NCI-H146 treated with DMSO at 0.1 percent for 48 hours (cell line): ENCODE measurements at regions not wholly inside any gene's neighbourhood (a gene's known extent, or its start where the extent isn't known, plus 50 kb on each side); places are given as distances from the start of the nearest gene placed in this dataset.

Experiments
- DNase-seq: peaks from one replicate; lab custom pipeline; 2025; ENCODE audit not compliant: unreplicated experiment; lab: John Stamatoyannopoulos, UW

- no peak for DNase-seq
These were observed 322.3 kb downstream of the KCNS3 start for GRCh38 chr2:18200771-18201170.

GRCh38 chr2:18198677-18199076 is 320.2 kb downstream of the KCNS3 start:
- no peak for DNase-seq

- DNase-seq, result no peak
These were observed 315.7 kb downstream of the KCNS3 start for GRCh38 chr2:18194161-18194560.

GRCh38 chr2:18186816-18187613 is 308.5 kb downstream of the KCNS3 start:
- no peak for DNase-seq

GRCh38 chr2:18182861-18183260 is 304.4 kb downstream of the KCNS3 start:
- no peak for DNase-seq

- DNase-seq, result no peak
These were observed 302.4 kb downstream of the KCNS3 start for GRCh38 chr2:18180912-18181311.

- no peak for DNase-seq
These were observed 301.7 kb downstream of the KCNS3 start for GRCh38 chr2:18180031-18180610.

- no peak for DNase-seq
These were observed 300.4 kb downstream of the KCNS3 start for GRCh38 chr2:18178736-18179349.

GRCh38 chr2:18176679-18177215 is 298.3 kb downstream of the KCNS3 start:
- DNase-seq, result no peak

GRCh38 chr2:18172607-18173006 is 294.1 kb downstream of the KCNS3 start:
- DNase-seq, result no peak

GRCh38 chr2:18171191-18172139 is 293.0 kb downstream of the KCNS3 start:
- DNase-seq, result no peak

GRCh38 chr2:18170642-18171041 is 292.2 kb downstream of the KCNS3 start:
- no peak for DNase-seq

- DNase-seq, result no peak
These were observed 291.4 kb downstream of the KCNS3 start for GRCh38 chr2:18169893-18170175.

GRCh38 chr2:18169121-18169892 is 290.8 kb downstream of the KCNS3 start:
- DNase-seq, result no peak

GRCh38 chr2:18167871-18168270 is 289.4 kb downstream of the KCNS3 start:
- no peak for DNase-seq

- DNase-seq, result no peak
These were observed 283.2 kb downstream of the KCNS3 start for GRCh38 chr2:18161681-18162080.

- DNase-seq, result no peak
These were observed 281.4 kb downstream of the KCNS3 start for GRCh38 chr2:18159896-18160295.

- no peak for DNase-seq
These were observed 278.0 kb downstream of the KCNS3 start for GRCh38 chr2:18156421-18156820.

- no peak for DNase-seq
These were observed 277.5 kb downstream of the KCNS3 start for GRCh38 chr2:18156002-18156401.

- DNase-seq, result no peak
These were observed 276.3 kb downstream of the KCNS3 start for GRCh38 chr2:18154812-18155211.
